ENCODE measurements at regions not wholly inside any gene's neighbourhood (a gene's known extent, or its start where the extent isn't known, plus 50 kb on each side); places are given as distances from the start of the nearest gene placed in this dataset.

GRCh38 chr5:93346301-93346700, 234.7 kb downstream of the NR2F1-AS1 start:
- TF ChIP-seq CTCF (conservative IDR thresholded peaks at IDR 0.05; ENCODE audit: low read length) (no peak), EZH2phosphoT487 (IDR thresholded peaks at IDR 0.05; ENCODE audit: borderline replicate concordance, low read depth, low read length) (no peak)

Measured in OCI-LY7 (cell line).